NCI-H2107 treated with DMSO at 0.1 percent for 48 hours (cell line): ENCODE measurements at regions not wholly inside any gene's neighbourhood (a gene's known extent, or its start where the extent isn't known, plus 50 kb on each side); places are given as distances from the start of the nearest gene placed in this dataset.

ENCODE experiments used
- DNase-seq: peaks from one replicate; lab custom pipeline; 2025; ENCODE audit not compliant: unreplicated experiment; lab: John Stamatoyannopoulos, UW

DNA sequence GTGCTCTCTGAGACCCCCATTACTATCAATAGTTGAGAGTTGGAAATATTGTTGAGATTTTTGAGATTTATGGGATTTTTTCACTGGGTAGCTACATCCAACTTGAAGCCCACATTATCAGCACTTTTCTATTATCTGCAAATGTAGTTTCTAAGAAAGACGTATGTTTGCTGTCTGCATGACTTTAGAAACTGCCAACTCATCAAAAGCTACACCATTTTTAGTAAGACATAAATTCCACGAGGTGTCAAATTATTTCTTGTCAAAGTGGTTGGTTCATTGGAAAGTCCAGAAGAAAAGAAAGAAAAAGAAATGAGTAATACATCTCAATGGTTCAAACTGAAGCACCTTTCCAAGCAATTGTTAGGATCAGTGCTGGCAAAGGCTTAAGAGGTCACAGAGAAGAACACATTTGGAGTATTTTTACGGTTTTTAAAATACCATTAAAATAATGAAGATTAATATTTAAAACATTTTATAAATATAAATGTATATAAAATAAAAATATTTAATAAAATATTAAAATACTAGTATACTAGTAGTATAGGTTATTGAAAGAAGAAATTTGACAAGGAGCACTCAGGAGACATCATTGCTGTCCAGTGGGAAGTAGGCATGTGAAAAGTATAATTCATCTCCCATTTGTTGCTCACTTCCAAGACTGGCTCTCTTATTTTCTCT is 463.5 kb downstream of the TAFA4 start:
- no peak for DNase-seq

DNA sequence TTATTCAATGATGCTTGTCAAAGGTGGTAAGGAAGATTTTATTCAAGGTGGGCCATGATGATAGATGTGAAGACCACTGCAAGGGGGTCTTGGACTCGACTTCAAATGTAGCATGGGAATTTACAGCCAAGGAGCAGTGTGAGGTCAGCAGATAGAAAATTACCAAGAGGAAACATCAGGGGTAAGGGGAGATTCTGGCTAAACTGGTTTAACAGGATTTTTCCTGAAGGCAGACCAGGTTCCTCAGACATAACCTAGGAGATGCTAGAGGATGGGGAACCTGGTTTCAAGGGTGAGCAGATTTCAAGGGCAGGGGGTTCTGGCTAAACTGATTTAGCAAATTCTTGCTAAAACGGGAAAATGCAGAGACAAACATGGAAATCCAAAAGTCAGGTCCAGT is 464.9 kb downstream of the TAFA4 start:
- DNase-seq: no peak

DNA sequence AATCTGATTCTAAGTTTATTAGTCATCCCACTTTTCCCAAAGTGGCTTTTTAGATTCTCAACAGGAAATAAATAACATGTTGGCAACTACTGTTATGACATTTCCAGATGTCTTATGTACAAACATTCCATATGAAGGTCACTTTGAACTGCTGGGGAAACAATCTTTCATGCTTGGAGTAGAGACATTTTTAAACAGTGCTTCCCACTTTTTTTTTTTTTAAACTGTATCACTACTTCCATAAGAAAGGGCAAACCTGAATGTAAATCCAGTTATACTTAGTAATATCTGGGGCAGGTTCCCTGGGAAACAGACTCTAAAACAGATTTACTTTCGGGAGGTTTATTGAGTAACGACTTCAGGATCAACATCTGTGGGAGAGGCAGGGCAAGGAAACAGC is 473.8 kb downstream of the TAFA4 start:
- no peak for DNase-seq

DNA sequence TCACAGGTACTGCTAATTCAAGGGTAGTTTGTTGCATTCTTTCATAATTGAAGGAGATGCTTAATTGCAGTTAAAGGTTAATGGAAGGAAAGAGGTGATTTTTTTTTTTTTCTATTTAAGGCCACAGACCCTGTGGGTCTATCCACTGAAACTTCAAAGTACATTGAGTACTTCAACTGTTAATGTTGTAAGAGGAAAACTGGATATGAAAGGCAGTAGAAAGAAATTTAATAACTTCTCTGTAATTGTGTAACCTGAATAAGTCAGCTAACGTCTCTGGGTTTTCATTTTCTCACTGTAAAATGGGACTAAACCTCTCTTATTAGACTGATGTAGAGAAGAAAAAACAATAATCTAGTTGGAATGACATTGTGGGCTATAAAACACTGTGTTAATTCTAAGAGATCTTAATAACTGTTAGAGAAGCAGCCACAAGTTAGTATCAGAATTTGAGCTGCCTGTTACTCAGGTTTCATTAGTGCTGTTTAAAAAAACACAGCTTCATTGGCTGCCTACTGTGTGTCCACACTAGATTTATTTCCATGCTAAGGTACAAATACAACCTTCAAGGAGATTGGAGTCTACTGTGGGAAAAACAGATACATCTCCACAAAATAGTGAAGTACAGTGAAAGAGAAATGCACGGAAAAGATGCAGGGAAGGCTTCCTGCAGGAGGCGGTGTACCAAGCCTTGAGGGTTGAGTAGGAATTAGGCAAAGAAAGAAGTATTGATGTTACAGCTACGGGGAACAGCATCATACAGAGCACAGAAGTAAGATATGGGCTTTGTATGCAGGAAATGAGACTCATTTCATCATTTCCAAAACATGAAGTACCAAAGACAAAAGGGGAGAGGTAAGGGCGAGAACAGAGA is 483.6 kb downstream of the TAFA4 start:
- DNase-seq: no peak

DNA sequence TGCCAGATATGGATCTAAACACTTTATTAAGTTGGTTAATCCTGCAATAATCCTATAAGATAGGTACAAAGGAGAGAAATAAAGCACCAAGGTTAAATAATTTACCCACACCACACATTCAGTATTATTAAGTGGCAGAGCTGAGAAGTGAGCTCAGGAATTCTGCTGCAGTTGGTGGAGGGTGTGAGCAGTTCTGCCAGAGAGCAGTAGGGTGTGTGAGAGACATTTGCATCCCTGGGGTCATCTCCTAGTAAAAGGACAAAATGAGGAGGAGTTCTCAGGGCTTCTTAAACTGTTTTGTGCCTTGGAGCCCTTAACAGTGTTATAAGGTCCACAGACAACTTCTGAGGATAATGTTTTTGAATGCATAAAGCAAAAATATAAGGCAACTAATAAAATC is 484.5 kb downstream of the TAFA4 start:
- no peak for DNase-seq

DNA sequence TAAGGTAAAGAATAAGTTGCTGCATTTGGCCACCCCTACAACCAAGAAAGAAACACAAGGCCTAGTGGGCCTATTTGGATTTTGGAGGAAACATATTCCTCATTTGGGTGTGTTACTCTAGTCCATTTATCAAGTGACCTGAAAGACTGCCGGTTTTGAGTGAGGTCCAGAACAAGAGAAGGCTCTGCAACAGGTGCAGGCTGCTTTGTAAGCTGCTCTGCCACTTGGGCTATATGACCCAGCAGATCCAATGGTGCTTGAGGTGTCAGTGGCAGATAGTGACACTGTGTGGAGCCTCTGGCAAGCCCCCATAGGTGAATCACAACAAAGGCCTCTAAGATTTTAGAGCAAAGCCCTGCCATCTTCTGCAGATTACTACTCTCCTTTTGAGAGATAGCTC is 491.3 kb downstream of the TAFA4 start:
- no peak for DNase-seq

DNA sequence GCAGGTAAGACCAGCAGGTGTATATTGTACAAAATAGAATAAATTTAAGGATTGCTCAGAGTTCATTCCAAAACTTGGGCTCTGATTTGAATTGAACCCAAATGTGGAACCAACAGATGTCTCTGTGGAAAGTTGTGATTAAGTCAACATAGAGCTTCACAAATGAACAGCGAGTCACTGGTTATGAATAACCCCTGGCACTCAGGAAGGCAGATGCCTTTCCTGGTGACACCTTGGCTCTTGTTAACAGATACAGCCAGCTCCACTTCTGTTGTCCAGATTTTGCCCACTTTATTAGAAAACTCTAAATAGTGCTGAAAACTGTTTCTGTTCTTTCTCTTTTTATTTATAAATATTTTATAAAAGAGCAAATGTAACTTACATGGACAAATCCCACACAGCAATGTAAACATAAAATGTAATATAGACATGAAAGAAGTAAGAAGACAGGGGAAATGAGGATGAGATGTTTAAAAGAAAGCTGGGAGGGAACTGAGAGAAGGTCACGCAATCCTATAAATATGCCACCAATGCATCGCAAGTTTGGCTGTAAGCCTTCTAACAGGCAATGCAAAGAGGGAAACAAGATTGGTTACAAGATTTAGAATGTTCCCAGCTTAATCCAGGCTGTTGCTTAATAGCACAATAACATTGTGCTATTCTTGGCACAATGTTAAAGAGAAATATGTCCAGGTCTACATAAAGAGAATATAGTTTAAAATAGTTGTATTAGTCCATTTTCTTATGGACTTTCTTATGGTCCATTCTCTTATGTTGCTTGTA is 495.5 kb downstream of the TAFA4 start:
- DNase-seq: no peak

DNA sequence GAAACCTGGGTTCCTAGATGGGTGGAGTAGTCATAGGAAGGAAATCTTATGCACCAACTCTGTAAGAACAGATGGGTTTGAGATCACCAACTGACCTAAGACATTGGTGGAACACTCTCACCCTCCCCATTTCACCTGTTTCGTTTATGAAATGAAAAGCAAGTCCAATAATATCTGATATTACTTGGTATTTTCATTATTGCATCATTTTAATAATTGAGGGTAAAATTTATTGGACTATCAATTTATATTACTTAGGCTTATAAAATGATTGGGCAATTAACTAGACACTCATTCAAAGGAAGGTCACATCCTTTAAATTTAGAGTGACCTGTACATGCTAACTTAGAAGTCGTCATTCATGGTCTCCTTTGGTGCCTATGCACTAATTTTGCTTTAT is 503.9 kb downstream of the TAFA4 start:
- DNase-seq: no peak

DNA sequence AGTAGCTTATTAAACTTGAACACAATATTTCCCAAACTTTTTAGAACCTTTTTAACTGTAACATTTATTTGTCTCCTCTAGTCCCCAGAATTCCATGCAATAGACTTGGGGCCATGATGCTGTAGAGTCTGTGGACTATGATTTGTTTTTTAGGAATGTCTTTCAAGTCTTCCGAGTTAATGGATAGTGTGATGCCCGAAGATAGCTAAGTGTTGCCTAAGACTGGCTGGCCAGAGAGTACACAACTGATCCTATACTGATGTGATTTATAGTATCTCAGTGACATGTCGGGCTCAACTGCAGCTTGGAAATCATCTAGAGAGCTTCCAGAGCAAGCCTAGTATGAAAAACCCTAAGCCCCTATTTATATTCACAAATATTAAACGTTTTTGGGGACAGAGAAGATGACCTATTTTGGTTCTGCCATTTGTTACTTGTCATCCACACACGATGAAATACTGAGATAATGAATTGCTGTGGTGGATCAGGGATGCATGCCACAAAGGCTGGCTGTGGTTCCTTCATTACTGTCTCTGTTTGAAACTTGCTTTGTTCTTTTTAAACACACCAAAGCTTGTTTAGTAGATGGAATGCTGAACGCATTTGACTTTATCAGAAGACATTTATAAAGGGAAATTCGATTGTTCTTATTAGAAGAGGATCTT is 507.4 kb downstream of the TAFA4 start:
- DNase-seq: no peak

DNA sequence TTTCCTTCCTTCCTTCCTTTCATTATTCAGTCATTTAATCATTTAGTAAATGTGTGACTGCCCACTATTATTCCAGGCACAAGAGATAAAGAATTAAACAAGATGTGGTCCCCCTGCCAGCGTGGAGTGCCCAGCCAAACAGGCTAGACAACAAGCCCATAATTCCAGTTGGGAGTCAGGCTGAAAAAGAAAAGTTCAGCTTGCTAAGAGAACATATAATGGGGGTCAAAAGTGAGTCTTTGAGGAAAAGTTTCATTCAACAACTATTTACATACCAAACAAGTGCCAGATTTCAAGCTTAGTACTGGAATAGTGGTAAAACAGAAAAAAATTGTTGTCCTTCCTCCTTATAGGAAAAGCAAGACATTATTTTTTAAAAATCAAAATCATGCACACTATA is 523.7 kb downstream of the TAFA4 start:
- no peak for DNase-seq

DNA sequence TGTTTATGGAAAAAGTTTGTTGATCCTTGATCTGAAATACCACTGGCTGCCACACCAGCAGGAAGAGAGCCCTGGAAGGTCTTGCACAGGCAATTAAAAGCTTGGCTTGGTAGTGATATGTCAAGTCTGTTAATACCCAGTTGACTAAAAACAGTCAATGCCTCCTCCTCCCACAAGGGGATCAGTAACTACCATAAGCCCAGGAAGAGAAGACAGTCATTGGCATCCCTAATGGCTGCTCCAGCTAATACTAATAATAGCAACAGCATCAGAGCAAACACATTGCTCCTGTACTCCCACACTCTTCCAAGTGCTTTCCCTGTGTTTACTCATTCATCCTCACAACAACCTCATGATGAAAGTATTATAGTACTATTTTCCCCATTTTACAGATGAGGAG is 528.6 kb downstream of the TAFA4 start:
- no peak for DNase-seq

DNA sequence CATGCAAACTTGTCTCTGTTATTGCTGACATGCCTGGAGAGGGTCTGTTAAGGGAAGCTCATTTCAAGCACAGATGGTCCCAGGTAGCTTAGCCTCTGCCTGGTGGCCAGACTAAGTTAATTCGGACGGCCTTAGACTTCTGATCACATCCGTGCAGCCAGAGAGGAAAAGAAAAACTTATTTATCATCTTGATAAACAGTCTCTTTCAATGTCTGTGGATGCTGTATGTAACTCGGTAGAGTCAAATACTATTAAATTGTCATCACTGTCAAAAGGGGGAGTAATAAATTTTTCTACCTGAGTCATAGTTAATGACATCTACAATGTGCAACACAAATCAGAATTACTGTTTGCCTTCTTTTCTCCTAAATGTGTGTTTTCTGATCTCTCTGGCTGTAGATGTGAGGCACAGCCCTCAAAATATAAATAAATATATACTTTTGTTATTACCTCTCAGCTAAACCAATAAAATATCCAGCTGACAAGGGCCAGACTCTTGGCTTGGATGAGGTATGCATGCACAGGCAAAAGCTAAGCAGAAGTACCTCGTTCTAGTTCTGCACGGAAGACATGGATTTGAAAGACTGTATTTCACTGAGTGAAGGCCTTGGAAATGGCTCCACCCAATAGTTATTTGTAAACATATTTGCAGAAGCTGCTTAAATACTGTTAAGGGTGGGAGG is 530.0 kb downstream of the TAFA4 start:
- no peak for DNase-seq

DNA sequence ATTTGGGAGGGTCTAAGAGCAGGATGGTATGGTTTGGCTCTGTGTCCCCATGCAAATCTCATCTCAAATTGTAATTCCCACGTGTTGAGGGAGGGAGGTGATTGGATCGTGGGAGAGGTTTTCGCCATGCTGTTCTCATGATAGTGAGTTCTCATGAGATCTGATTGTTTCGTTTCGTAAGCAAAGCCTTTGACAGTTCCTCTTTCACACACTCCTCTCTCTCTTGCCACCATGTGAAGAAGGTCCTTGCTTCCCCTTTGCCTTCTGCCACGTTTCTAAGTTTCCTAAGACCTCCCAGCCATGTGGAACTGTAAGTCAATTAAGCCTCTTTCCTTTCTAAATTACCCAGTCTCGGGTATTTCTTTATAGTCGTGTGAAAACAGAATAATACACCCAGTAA is 553.7 kb downstream of the TAFA4 start:
- no peak for DNase-seq

DNA sequence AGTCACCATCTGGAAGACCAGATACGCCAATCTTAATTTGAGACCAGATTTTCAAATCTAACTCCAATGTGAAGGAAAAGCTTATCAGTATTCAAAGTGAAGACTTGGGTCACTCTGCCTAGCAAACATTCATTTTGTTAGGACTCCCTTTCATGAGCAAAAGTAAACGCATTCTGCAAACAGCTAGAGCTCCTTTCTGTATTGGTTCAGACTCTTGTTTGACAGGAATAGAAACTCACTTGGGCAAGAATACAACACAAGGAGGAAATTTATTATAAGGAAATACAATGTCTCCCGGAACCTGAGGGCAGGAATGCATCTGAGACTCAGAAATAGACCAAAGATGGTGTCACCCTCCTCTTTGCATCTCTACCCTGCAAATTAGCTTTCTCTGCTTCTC is 558.6 kb downstream of the TAFA4 start:
- DNase-seq: no peak

DNA sequence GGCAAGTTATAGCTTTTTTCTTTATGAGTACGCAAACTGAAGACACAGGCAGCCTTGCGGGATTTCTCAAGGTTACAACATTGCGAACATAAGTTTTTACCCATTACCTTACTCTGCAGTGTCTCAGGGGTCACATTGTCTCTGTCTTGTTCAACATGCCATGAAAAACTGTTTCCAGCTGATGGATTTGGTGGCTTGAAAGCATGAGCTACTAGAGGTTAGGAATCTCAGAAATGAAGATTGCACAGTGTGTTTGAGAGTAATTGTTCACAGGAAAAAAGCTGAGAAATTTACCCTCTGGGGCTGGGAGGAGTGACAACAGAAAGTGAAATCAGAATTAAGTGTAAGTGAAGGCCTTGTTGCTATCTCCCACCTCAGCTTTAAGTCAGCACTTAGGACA is 568.6 kb downstream of the TAFA4 start:
- DNase-seq: no peak

DNA sequence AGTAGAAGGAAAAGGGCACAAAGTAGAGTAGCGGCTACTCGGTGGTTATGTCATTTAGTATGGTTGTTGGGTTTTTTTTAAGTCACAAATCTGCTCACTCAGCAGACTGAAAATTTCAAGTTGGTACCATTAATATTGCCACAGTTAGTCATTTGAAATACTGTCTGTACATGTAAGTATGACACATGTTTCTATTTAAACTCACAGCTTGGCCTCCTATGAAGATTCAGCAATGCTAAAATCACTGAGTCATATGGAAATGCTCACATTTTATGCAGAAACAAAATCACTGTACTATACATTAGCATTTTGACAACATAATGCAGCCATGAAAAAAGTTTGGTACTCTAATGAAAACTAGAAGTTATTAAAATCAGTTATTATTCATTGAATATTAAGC is 571.9 kb downstream of the TAFA4 start:
- no peak for DNase-seq

DNA sequence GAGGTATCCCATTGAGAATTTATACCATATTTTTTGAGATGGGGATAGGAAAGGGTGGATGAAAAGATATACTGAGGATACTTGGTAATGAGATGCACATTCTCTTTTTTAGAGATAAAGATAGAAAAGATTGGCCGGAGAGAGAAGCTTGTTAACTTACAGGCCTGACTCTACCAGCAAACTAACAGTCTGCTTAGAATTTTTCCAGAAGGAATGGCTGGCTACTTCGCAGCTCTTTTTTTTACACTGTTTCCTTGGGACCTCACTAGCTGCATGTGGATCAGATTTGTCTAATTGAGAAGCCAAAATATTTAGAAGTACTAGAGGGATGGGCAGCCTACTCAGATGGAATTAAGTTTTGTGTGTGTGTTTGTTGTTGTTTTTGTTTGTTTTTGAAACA is 586.6 kb downstream of the TAFA4 start:
- no peak for DNase-seq

DNA sequence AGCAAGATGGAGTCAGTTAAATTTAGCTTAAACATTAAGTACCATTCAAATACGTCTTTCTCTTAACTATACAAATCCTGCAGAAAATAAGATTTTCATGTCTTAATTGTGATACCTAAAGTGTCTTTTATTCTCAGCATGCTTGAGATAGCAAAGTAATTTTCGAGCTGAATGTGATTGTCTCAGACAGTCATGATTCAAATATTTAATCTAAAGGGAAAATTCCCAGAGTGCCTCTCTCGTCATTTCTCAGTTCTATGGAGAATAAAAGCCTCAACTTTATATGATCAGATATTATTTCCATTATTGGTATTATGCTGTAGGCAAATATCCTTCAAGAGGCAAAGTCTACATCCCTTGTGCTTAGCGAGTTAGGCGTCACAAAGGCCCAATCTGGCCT is 589.9 kb downstream of the TAFA4 start:
- no peak for DNase-seq

DNA sequence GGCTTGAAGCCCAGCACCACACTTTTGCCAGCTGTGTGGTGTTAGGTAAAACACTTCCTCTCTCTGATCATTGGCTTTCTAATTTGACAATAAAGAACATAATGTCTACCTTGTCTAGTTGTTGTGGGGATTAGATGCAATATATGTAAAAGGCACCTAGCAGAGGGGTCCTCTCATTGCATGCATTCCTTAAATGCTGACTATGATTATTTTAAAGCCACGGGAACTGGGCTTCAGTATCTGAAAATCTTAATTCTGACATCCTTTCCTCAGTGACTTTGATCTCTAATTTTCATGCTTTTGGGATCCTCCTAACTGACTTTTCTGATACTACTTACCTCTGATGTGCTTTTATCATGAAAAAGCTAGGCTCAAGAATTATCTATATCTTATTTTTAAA is 596.3 kb downstream of the TAFA4 start:
- no peak for DNase-seq

DNA sequence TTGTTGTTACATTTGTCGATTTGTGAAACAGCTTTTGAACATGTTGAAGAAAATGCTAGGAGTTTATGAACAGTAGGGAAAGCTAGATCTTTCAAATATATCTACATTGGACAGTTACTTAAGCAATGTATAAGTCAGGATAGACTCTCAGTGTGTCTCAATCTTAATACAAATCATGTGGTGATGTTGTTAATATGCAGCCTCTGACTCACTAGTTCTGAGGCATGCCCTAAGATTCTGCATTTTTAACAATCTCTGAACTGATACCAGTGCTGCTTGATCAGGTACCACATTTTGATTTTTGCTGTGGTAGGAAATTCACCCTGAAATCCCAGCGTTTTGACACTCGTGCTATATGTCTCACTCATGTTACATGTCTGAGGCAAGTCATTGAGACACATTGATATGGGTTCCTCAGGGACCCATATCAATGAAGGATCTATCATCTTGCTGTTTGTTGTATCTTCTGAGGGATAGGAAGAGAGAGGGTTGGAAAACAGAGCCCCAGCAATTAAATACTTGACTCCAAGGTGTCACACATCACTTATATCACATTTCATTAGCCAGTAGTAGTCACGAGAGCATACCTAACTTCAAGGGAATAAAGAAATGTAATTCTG is 597.9 kb downstream of the TAFA4 start:
- DNase-seq: no peak
